Fibroblast of pulmonary artery (primary cell): ENCODE measurements at regions not wholly inside any gene's neighbourhood (a gene's known extent, or its start where the extent isn't known, plus 50 kb on each side); places are given as distances from the start of the nearest gene placed in this dataset.

Experiments
- DNase-seq: peaks from one replicate; pipeline ENCODE4 v3.0.0-alpha.2; 2010; ENCODE audit warnings: low read depth
- H3K4me3 ChIP-seq: replicated peaks from 2 replicates; pipeline ENCODE4 v1.5.1; 2011; ENCODE audit warnings: low read depth, mild to moderate bottlenecking, control low read depth, low read length, moderate library complexity
- CTCF ChIP-seq: IDR thresholded peaks from 2 replicates; pipeline ENCODE4 v1.5.1; 2011; ENCODE audit warnings: mild to moderate bottlenecking, control low read depth, low read length, inconsistent platforms; ENCODE audit errors: missing control alignments

- H3K4me3 ChIP-seq: no peak overlapping the region
- DNase-seq: no peak
- TF ChIP-seq CTCF: no peak
Measured at GRCh38 chr12:131458048-131458374, 252.9 kb upstream of the SFSWAP start.

- DNase-seq: no peak
- no peak for TF ChIP-seq CTCF
- H3K4me3 ChIP-seq: no peak overlapping the region
Measured at GRCh38 chr12:131458931-131459772, 251.7 kb upstream of the SFSWAP start.

GRCh38 chr12:131459773-131460365 is 251.0 kb upstream of the SFSWAP start:
- no peak overlapping the region for H3K4me3 ChIP-seq
- no peak for DNase-seq
- no peak for TF ChIP-seq CTCF

GRCh38 chr12:131460520-131460919 is 250.4 kb upstream of the SFSWAP start:
- no peak for TF ChIP-seq CTCF
- H3K4me3 ChIP-seq: no peak overlapping the region
- DNase-seq: no peak

GRCh38 chr12:131461096-131461495 is 249.8 kb upstream of the SFSWAP start:
- DNase-seq: no peak
- H3K4me3 ChIP-seq: no peak overlapping the region
- TF ChIP-seq CTCF: no peak

- no peak for TF ChIP-seq CTCF
- DNase-seq: no peak
- H3K4me3 ChIP-seq: no peak overlapping the region
Measured at GRCh38 chr12:131463174-131463573, 247.7 kb upstream of the SFSWAP start.

GRCh38 chr12:131464081-131464480 is 246.8 kb upstream of the SFSWAP start:
- H3K4me3 ChIP-seq: no peak overlapping the region
- TF ChIP-seq CTCF: no peak
- no peak for DNase-seq
